OCI-LY1 (cell line): ENCODE measurements at regions not wholly inside any gene's neighbourhood (a gene's known extent, or its start where the extent isn't known, plus 50 kb on each side); places are given as distances from the start of the nearest gene placed in this dataset.

ENCODE experiments used
- H2AFZ ChIP-seq: fragments of 200-600 bp; sonication (generic), shearing (Covaris generic); 2 replicates; pipeline ENCODE4 v1.6.0; 2014; ENCODE audit warnings: antibody characterized with exemption, mild to moderate bottlenecking, low read length
- H3F3A ChIP-seq: fragments of 200-600 bp; sonication (generic), shearing (Covaris generic); 2 replicates; pipeline ENCODE4 v1.6.0; 2014; ENCODE audit warnings: mild to moderate bottlenecking, antibody characterized with exemption, low read length, moderate library complexity; ENCODE audit not compliant: insufficient read depth
- H3K27ac ChIP-seq: fragments of 200-600 bp; sonication (generic); 2 replicates; pipeline ENCODE4 v1.5.1; 2014; ENCODE audit warnings: low read length, mixed run types, mild to moderate bottlenecking, low read depth; ENCODE audit not compliant: poor library complexity, severe bottlenecking
- H3K27me3 ChIP-seq: fragments of 200-600 bp; sonication (generic); 2 replicates; pipeline ENCODE4 v1.6.0; 2014; ENCODE audit warnings: antibody characterized with exemption, mild to moderate bottlenecking, low read length, moderate library complexity; ENCODE audit not compliant: insufficient read depth
- H3K36me3 ChIP-seq: fragments of 200-600 bp; sonication (generic); 2 replicates; pipeline ENCODE4 v1.6.1; 2014; ENCODE audit warnings: mild to moderate bottlenecking, antibody characterized with exemption, low read length, moderate library complexity, mixed read lengths; ENCODE audit not compliant: insufficient read depth
- H3K4me1 ChIP-seq: fragments of 200-600 bp; sonication (generic); 2 replicates; pipeline ENCODE4 v1.5.1; 2014; ENCODE audit warnings: mild to moderate bottlenecking, low read length, moderate library complexity; ENCODE audit not compliant: insufficient read depth, severe bottlenecking
- H3K4me2 ChIP-seq: fragments of 200-600 bp; sonication (generic), shearing (Covaris generic); 2 replicates; pipeline ENCODE4 v1.6.1; 2014; ENCODE audit warnings: low read length
- H3K4me3 ChIP-seq: fragments of 200-600 bp; sonication (generic); 2 replicates; pipeline ENCODE4 v1.5.1; 2014; ENCODE audit warnings: low read length, low read depth, mild to moderate bottlenecking, mixed read lengths; ENCODE audit not compliant: poor library complexity, severe bottlenecking
- H3K79me2 ChIP-seq: fragments of 200-600 bp; shearing (Covaris generic); 2 replicates; pipeline ENCODE4 v1.6.1; 2016; ENCODE audit warnings: mixed run types, low read length, mixed read lengths; ENCODE audit not compliant: insufficient read depth
- H3K9ac ChIP-seq: fragments of 200-600 bp; sonication (generic), shearing (Covaris generic); 2 replicates; pipeline ENCODE4 v1.6.1; 2014; ENCODE audit warnings: mild to moderate bottlenecking, low read length, mixed read lengths
- H3K9me2 ChIP-seq: fragments of 200-600 bp; sonication (generic), shearing (Covaris generic); 2 replicates; pipeline ENCODE4 v1.6.1; 2014; ENCODE audit warnings: low read depth, mild to moderate bottlenecking, low read length, mixed read lengths
- H3K9me3 ChIP-seq: fragments of 200-600 bp; shearing (Covaris generic); 2 replicates; pipeline ENCODE4 v1.6.1; 2014; ENCODE audit warnings: low read length, mixed read lengths
- H4K20me1 ChIP-seq: fragments of 200-600 bp; sonication (generic), shearing (Covaris generic); 2 replicates; pipeline ENCODE4 v1.6.0; 2016; ENCODE audit warnings: mild to moderate bottlenecking, low read length; ENCODE audit not compliant: insufficient read depth
- CTCF ChIP-seq: fragments of 200-600 bp; sonication (generic), shearing (Covaris generic); IDR thresholded peaks from 2 replicates; pipeline ENCODE4 v1.5.1; 2017; ENCODE audit warnings: mild to moderate bottlenecking, antibody characterized with exemption, low read length, moderate library complexity, mixed read lengths
- EZH2 ChIP-seq: fragments of 200-600 bp; sonication (generic), shearing (Covaris generic); IDR thresholded peaks from 2 replicates; pipeline ENCODE4 v1.8.0; 2017; ENCODE audit warnings: borderline replicate concordance, mixed run types, mild to moderate bottlenecking, antibody characterized with exemption, low read length, moderate library complexity, mixed read lengths

- H3K4me1 ChIP-seq, result no peaks in the 10 kb centered on the region
- H3K9me3 ChIP-seq, result no peaks in the 10 kb centered on the region
- H3K27me3 ChIP-seq, result no peaks in the 10 kb centered on the region
- no peaks in the 10 kb centered on the region for H4K20me1 ChIP-seq
- TF ChIP-seq CTCF, result no peak
- TF ChIP-seq EZH2, result no peak
- H3K4me2 ChIP-seq, result no peak overlapping the region
- H3K79me2 ChIP-seq, result no peaks in the 10 kb centered on the region
- H3K36me3 ChIP-seq, result no peaks in the 10 kb centered on the region
- H3K9me2 ChIP-seq, result no peaks in the 10 kb centered on the region
- H3K4me3 ChIP-seq, result no peak overlapping the region
- H3F3A ChIP-seq, result no peaks in the 10 kb centered on the region
- no peak overlapping the region for H2AFZ ChIP-seq
- no peak overlapping the region for H3K27ac ChIP-seq
- H3K9ac ChIP-seq, result no peak overlapping the region
Observed at GRCh38 chr3:117291476-117291875, 581.9 kb downstream of the TUSC7 start.

- Histone ChIP-seq H3K9me2 (no peaks in the 10 kb centered on the region), H2AFZ (no peak overlapping the region), H3K9ac (no peak overlapping the region), H3K36me3 (no peaks in the 10 kb centered on the region), H3K4me2 (no peak overlapping the region), H3K9me3 (no peaks in the 10 kb centered on the region), H3F3A (no peaks in the 10 kb centered on the region), H3K27me3 (no peaks in the 10 kb centered on the region), H3K4me1 (no peaks in the 10 kb centered on the region), H4K20me1 (no peaks in the 10 kb centered on the region), H3K27ac (no peak overlapping the region), H3K79me2 (no peaks in the 10 kb centered on the region), H3K4me3 (no peak overlapping the region)
- TF ChIP-seq CTCF (no peak), EZH2 (no peak)
Observed at GRCh38 chr3:117297065-117297464, 587.5 kb downstream of the TUSC7 start.

GRCh38 chr3:117297541-117297940 is 588.0 kb downstream of the TUSC7 start:
- H3K4me1 ChIP-seq, result no peaks in the 10 kb centered on the region
- no peaks in the 10 kb centered on the region for H3K27me3 ChIP-seq
- TF ChIP-seq CTCF (no peak), EZH2 (no peak)
- H3K79me2 ChIP-seq, result no peaks in the 10 kb centered on the region
- H3K9me2 ChIP-seq, result no peaks in the 10 kb centered on the region
- no peak overlapping the region for H3K4me2 ChIP-seq
- H4K20me1 ChIP-seq, result no peaks in the 10 kb centered on the region
- no peak overlapping the region for H3K9ac ChIP-seq
- H3K36me3 ChIP-seq, result no peaks in the 10 kb centered on the region
- H3K27ac ChIP-seq, result no peak overlapping the region
- H3F3A ChIP-seq, result no peaks in the 10 kb centered on the region
- no peak overlapping the region for H2AFZ ChIP-seq
- H3K4me3 ChIP-seq, result no peak overlapping the region
- no peaks in the 10 kb centered on the region for H3K9me3 ChIP-seq
